Mucosa of descending colon (tissue), 3 donors: ENCODE measurements at regions not wholly inside any gene's neighbourhood (a gene's known extent, or its start where the extent isn't known, plus 50 kb on each side); places are given as distances from the start of the nearest gene placed in this dataset.

ENCODE experiments used
- ATAC-seq: fragments of 200-7000 bp; cut with Tn5 transposase; one replicate; pipeline ENCODE4 v1.9.1; 2020; ENCODE audit warnings: mild to moderate bottlenecking, moderate library complexity
- DNase-seq, 3 donors: peaks; one replicate each; pipeline ENCODE4 v3.0.0-alpha.2; 2020
- H3K36me3 ChIP-seq: fragments of 200-600 bp; one replicate; pipeline ENCODE4 v1.8.0; 2021; ENCODE audit warnings: low read depth, mild to moderate bottlenecking
- H3K4me1 ChIP-seq: fragments of 200-600 bp; one replicate; pipeline ENCODE4 v1.8.0; 2021; ENCODE audit warnings: low read depth, mild to moderate bottlenecking
- H3K4me3 ChIP-seq: fragments of 200-600 bp; one replicate; pipeline ENCODE4 v1.8.0; 2021; ENCODE audit warnings: mild to moderate bottlenecking
- H3K9me3 ChIP-seq: fragments of 200-600 bp; one replicate; pipeline ENCODE4 v1.8.0; 2021; ENCODE audit warnings: mild to moderate bottlenecking
- intact Hi-C, 2 donors: fragments of 100-400 bp; cut with DNase I in 1 of 2; cut with micrococcal nuclease in 1 of 2; formaldehyde crosslinking; loops; one replicate each; pipeline versions ENCODE4 v1.11.0 to v1.11.1; 2022; cut with DNase I, micrococcal nuclease
- TF ChIP-seq, protein P1 (sequence below): fragments of 200-600 bp; IDR thresholded peaks from one replicate; pipeline ENCODE4 v1.8.0; 2022; ENCODE audit warnings: antibody characterized with exemption, mild to moderate bottlenecking
- donor health status: DM: no; HTN: no; CAD: no; lungs with moderate emphysema.
- donor health status: DM: no; HTN: no; CAD: no.
- donor health status: DM: no; HTN: yes; CAD: no.

DNA sequence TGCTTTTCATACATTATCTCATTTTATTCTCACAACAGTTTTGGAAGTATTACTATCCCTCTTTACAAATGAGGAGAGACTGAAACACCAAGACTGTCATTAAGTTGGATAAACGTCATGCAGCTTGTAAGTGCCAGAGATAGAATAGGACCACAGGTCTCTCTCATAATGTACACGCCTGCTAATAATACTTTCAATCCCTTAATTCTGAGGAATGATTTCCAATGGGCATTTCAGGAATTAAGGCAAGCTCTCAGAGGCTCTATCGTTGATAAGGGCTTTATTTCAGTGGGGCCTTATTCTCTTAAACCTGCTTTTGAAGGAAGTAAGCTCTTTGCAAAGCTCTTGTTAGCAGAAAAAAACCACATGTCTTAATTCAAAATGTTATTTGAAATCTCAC lies 229.1 kb downstream of the NFKBIZ start:
- Histone ChIP-seq H3K36me3 (no peaks in the 10 kb centered on the region), H3K4me1 (peaks cover 10% of the 10 kb centered on the region), H3K4me3 (no peak overlapping the region), H3K9me3 (no peaks in the 10 kb centered on the region)
- intact Hi-C loops: no loop called here
- ATAC-seq: no peak
- TF ChIP-seq, protein P1, sequence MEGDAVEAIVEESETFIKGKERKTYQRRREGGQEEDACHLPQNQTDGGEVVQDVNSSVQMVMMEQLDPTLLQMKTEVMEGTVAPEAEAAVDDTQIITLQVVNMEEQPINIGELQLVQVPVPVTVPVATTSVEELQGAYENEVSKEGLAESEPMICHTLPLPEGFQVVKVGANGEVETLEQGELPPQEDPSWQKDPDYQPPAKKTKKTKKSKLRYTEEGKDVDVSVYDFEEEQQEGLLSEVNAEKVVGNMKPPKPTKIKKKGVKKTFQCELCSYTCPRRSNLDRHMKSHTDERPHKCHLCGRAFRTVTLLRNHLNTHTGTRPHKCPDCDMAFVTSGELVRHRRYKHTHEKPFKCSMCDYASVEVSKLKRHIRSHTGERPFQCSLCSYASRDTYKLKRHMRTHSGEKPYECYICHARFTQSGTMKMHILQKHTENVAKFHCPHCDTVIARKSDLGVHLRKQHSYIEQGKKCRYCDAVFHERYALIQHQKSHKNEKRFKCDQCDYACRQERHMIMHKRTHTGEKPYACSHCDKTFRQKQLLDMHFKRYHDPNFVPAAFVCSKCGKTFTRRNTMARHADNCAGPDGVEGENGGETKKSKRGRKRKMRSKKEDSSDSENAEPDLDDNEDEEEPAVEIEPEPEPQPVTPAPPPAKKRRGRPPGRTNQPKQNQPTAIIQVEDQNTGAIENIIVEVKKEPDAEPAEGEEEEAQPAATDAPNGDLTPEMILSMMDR: no peak
- no peak for DNase-seq

DNA sequence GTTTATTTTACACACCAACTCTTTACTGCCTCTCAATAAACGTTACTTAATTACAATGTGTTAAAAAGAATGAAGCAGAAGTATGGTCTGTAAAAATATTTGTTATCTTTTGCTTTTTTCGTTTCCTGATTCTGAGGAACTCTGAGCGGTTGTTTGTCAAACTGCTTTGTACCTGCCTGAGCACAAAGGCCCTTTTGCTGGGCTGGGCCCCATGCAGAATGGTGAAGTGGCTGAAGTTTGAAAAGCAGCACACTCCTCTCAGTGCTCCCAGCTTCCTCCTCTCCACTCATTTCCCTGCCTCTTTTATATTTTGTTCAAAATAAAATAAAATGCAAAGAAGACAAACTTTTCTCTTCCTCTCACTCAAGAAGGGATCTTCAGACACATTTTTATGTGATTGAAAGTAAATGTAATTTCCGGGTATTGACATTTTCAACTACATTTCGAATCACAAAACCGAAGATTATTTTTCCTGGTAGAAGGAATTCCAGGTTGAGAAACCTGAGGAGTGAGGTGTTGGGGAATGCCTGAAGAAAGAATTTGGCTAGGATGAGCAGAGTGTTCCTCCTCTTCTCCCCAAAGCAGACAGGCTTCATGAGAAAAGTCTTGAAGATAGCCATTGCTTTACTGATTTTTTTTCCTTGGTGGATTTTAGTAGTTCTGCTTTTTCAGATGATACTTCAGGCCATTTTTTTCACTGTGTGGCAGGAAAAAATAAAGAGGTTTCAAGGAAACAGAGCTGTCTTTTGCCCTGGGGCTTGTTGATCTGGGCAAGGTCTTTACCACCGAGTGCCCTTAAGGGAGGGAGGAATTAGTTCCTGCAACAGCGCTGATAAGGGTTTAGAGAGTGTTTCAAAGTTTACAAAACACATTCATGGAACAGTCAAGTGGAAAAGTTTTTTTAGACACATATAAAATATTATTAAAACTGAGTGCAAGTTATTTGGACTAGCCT lies 229.8 kb downstream of the NFKBIZ start:
- DNase-seq (peak in 2 of 3 donors; percentile 59 to 61), ATAC-seq (peak; percentile 89)
- no peaks in the 10 kb centered on the region for H3K9me3 ChIP-seq
- H3K36me3 ChIP-seq: no peaks in the 10 kb centered on the region
- TF ChIP-seq, protein P1: no peak
- H3K4me3 ChIP-seq: no peak overlapping the region
- intact Hi-C loops: no loop called here
- peaks cover 14% of the 10 kb centered on the region for H3K4me1 ChIP-seq

DNA sequence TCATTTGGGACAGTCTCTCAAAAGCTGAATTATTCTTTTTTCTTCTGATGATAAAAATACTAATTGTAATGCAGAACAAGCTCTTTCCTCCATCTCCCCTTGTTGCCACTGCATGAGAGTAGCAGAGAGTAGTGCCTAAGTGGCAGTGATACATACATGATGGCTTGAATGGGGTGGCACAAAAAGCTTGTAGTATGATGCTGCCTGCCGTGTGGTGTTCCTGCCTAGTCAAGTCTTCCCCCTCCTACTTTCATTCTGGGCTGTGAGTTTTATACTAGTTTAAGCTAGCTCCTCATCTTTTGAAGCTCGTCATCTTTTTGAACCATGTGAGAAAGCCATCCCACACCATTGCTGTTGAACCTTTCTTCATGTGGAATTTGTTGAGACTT lies 230.5 kb downstream of the NFKBIZ start:
- intact Hi-C loops: loop anchor here in 1 of 2 donors (10.0 kb wide), 1 partner anchor 225 kb away; no protein-coding TSS in a partner anchor
- no peaks in the 10 kb centered on the region for H3K9me3 ChIP-seq
- no peak overlapping the region for H3K4me3 ChIP-seq
- DNase-seq (no peak), ATAC-seq (peak; percentile 7)
- H3K4me1 ChIP-seq: peaks cover 16% of the 10 kb centered on the region
- TF ChIP-seq, protein P1: no peak
- H3K36me3 ChIP-seq: no peaks in the 10 kb centered on the region

DNA sequence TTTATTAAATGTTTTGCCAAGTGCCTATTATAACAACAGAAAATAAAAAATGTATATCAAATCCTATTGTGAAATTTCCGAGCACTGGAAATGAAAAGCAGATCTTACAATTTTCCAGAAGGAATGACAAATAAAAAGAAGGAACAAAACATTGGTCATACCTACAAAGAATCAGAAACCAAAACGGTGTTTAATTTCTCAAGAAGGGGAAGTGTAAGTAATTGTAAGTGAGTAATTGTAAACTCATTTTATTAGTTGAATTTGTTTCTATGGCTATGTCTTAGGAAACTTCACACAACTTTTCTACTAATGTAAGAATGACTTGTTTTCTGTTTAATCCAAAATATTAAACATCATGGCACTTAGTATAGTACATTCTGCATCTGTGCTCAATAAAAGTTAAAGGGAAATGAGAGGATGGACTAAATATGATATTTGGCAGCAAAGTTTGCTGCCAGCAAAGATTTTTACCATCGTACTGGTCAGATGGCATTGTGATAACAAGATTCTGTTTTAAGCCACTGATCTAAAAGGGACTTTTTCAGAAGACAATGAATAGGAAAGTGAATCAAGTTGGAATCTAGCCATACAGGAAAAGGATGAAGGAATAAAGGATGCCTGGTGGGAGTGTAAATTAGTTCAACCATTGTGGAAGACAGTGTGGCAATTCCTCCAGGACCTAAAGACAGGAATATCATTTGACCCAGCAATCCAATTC lies 232.4 kb downstream of the NFKBIZ start:
- Histone ChIP-seq H3K4me3 (no peak overlapping the region), H3K9me3 (no peaks in the 10 kb centered on the region), H3K36me3 (no peaks in the 10 kb centered on the region), H3K4me1 (peaks cover 31% of the 10 kb centered on the region)
- TF ChIP-seq, protein P1: no peak
- ATAC-seq (no peak), DNase-seq (no peak)
- intact Hi-C loops: loop anchor here in 1 of 2 donors (10.0 kb wide), 1 partner anchor 227 kb away; no protein-coding TSS in a partner anchor

DNA sequence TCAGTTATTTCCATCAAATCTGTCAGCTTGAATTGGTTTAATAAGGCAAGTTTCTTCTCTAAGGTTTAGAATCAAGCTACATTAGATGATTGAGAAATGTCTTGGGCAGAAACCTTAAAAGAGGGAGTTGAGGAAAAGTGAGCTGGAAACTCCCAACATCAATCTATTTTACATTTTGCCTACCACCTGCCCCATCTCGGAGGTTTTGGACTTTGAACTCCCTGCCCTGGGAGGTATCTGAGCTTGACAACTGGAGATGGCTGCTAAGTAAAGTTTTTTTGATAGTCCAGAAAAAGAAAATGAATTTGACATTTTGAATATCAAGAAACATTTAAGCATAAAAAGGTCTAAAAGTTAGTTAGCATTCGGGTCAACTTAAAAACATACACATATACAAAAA lies 234.2 kb downstream of the NFKBIZ start:
- Histone ChIP-seq H3K4me1 (peaks cover 35% of the 10 kb centered on the region), H3K9me3 (no peaks in the 10 kb centered on the region), H3K4me3 (no peak overlapping the region), H3K36me3 (no peaks in the 10 kb centered on the region)
- intact Hi-C loops: loop anchor here in 1 of 2 donors (10.0 kb wide), 1 partner anchor 229 kb away; no protein-coding TSS in a partner anchor
- TF ChIP-seq, protein P1: no peak
- no peak for ATAC-seq
- DNase-seq: peak in 1 of 3 donors; percentile 45
